CD14-positive monocyte (primary cell): ENCODE measurements at regions not wholly inside any gene's neighbourhood (a gene's known extent, or its start where the extent isn't known, plus 50 kb on each side); places are given as distances from the start of the nearest gene placed in this dataset.
"Not testable (repeated sequence)": the region's sequence is repeated elsewhere in the genome, so short reads cannot be mapped to it uniquely, and the experiment has no call there.

Source experiments
- DNase-seq, 3 donors: peaks; one replicate each; pipeline ENCODE4 v3.0.0-alpha.2; 2011 to 2022
- H2AFZ ChIP-seq: 2 replicates; pipeline ENCODE4 v1.6.0; 2012; ENCODE audit warnings: mild to moderate bottlenecking, low read depth, low read length, inconsistent platforms; ENCODE audit not compliant: insufficient read depth, poor library complexity, severe bottlenecking
- H3K27ac ChIP-seq, 2 donors: 1 replicate in 1 of 2; 2 replicates in 1 of 2; pipeline ENCODE4 v1.5.1; 2012 to 2013; ENCODE audit warnings: low read length in 2 of 2, control low read depth in 1 of 2, inconsistent platforms in 1 of 2, low read depth in 1 of 2, mild to moderate bottlenecking in 1 of 2
- H3K27me3 ChIP-seq, 2 donors: one replicate each; pipeline versions ENCODE4 v1.6.0 to v1.6.1; 2011 to 2013; ENCODE audit warnings: low read length in 2 of 2; ENCODE audit not compliant: control insufficient read depth in 2 of 2, insufficient read depth in 2 of 2
- H3K36me3 ChIP-seq, 2 donors: replicated peaks in 1 of 2; 1 replicate in 1 of 2; 2 replicates in 1 of 2; pipeline versions ENCODE4 v1.5.1 to v1.6.1; 2012 to 2013; ENCODE audit warnings: low read length in 2 of 2, control low read depth in 1 of 2, inconsistent platforms in 1 of 2, mild to moderate bottlenecking in 1 of 2; ENCODE audit not compliant: insufficient read depth in 2 of 2, control insufficient read depth in 1 of 2
- H3K4me1 ChIP-seq, 2 donors: 1 replicate in 1 of 2; 2 replicates in 1 of 2; pipeline versions ENCODE4 v1.5.1 to v1.6.1; 2012 to 2013; ENCODE audit warnings: low read length in 2 of 2, control low read depth in 1 of 2, inconsistent platforms in 1 of 2, mild to moderate bottlenecking in 1 of 2, moderate library complexity in 1 of 2; ENCODE audit not compliant: insufficient read depth in 2 of 2, control insufficient read depth in 1 of 2
- H3K4me2 ChIP-seq: replicated peaks from 2 replicates; pipeline ENCODE3; 2012; ENCODE audit warnings: low read length, moderate library complexity, mild to moderate bottlenecking; ENCODE audit not compliant: poor library complexity, severe bottlenecking; ENCODE audit errors: extremely low read depth
- H3K4me3 ChIP-seq, 3 experiments: fragments of 200-600 bp in 1 of 3; sonication (generic) in 1 of 3; replicated peaks in 1 of 3; 1 replicate in 2 of 3; 2 replicates in 1 of 3; pipeline ENCODE4 v1.5.1; 2011 to 2013; ENCODE audit warnings: low read length in 3 of 3, mild to moderate bottlenecking in 3 of 3, control low read depth in 2 of 3, low read depth in 2 of 3, inconsistent platforms in 1 of 3, moderate library complexity in 1 of 3
- H3K79me2 ChIP-seq: 2 replicates; pipeline ENCODE4 v1.6.0; 2012; ENCODE audit warnings: mild to moderate bottlenecking, control low read depth, inconsistent platforms, low read length, moderate library complexity; ENCODE audit not compliant: insufficient read depth
- H3K9ac ChIP-seq: 2 replicates; pipeline ENCODE4 v1.6.0; 2017; ENCODE audit warnings: low read length, mild to moderate bottlenecking; ENCODE audit not compliant: insufficient read depth, poor library complexity, severe bottlenecking
- H3K9me3 ChIP-seq, 2 donors: replicated peaks in 1 of 2; 1 replicate in 1 of 2; 2 replicates in 1 of 2; pipeline versions ENCODE4 v1.5.1 to v1.6.1; 2012 to 2013; ENCODE audit warnings: low read length in 2 of 2, control low read depth in 1 of 2; ENCODE audit not compliant: control insufficient read depth in 1 of 2, insufficient read depth in 1 of 2
- H4K20me1 ChIP-seq: 2 replicates; pipeline ENCODE4 v1.6.0; 2012; ENCODE audit warnings: mild to moderate bottlenecking, low read length, control low read depth, moderate library complexity; ENCODE audit not compliant: insufficient read depth
- H3K27ac Mint-ChIP-seq, 7 donors: one replicate each; pipeline ENCODE4 v1.8.0; 2020; ENCODE audit warnings: mild to moderate bottlenecking in 7 of 7, mixed read lengths in 7 of 7, moderate library complexity in 6 of 7, inconsistent platforms in 2 of 7
- H3K27me3 Mint-ChIP-seq, 3 donors: one replicate each; pipeline ENCODE4 v1.8.0; 2021 to 2022; ENCODE audit warnings: low read depth in 3 of 3, mild to moderate bottlenecking in 3 of 3, mixed read lengths in 3 of 3, moderate library complexity in 3 of 3, inconsistent platforms in 1 of 3
- H3K36me3 Mint-ChIP-seq, 2 donors: one replicate each; pipeline ENCODE4 v1.8.0; 2020; ENCODE audit warnings: mixed read lengths in 2 of 2, inconsistent platforms in 1 of 2, mild to moderate bottlenecking in 1 of 2
- H3K4me1 Mint-ChIP-seq: one replicate; pipeline ENCODE4 v1.8.0; 2020; ENCODE audit warnings: mild to moderate bottlenecking, mixed read lengths
- H3K4me3 Mint-ChIP-seq, 2 donors: one replicate each; pipeline ENCODE4 v1.8.0; 2020; ENCODE audit warnings: mild to moderate bottlenecking in 2 of 2, mixed read lengths in 2 of 2, moderate library complexity in 1 of 2
- H3K9me3 Mint-ChIP-seq, 7 donors: one replicate each; pipeline ENCODE4 v1.8.0; 2020 to 2022; ENCODE audit warnings: mixed read lengths in 7 of 7, mild to moderate bottlenecking in 6 of 7, moderate library complexity in 6 of 7, inconsistent platforms in 2 of 7
- WGBS: methylation state at CpG from one replicate; pipeline ENCODE4 v1.1.5; 2013; ENCODE audit warnings: missing lambda C conversion rate; ENCODE audit not compliant: insufficient coverage; 5-methylcytosine and 5-hydroxymethylcytosine counted together
- intact Hi-C, 2 donors: fragments of 100-400 bp; cut with micrococcal nuclease; formaldehyde crosslinking; loops; one replicate each; pipeline versions ENCODE4 v1.15.0 to v1.15.1; 2023
- TF ChIP-seq, protein P1 (sequence below): fragments of 200-600 bp; IDR thresholded peaks from one replicate; pipeline ENCODE4 v1.8.0; 2022; ENCODE audit warnings: antibody characterized with exemption, mild to moderate bottlenecking

DNA sequence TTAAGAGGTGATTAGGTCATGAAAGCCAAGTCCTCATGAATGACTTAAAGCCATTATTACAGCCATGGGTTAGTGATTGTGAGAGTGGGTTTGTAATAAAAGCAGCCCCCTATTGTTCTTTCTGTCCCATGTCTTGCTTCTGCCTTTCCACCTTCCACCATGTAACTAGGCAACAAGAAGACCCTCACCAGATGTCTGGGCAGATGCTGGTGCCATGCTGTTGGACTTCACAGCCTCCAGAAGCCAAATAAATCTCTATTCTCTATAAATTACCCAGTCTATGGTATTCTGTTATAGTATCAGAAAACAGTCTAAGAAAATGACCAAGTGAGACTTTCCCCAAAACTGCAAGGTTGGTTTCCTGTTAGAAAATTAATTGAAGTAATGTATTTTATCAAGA, 460.3 kb upstream of the ADARB2 start:
- Histone ChIP-seq H3K27me3 (no peaks in the 10 kb centered on the region), H3K9ac (no peak overlapping the region), H3K9me3 (peaks cover 11 to 18% of the 10 kb centered on the region in 2 donors), H3K4me1 (no peaks in the 10 kb centered on the region), H3K4me2 (no peak overlapping the region), H4K20me1 (no peaks in the 10 kb centered on the region), H3K27ac (no peak overlapping the region), H3K4me3 (no peak overlapping the region), H3K79me2 (no peaks in the 10 kb centered on the region), H3K36me3 (no peaks in the 10 kb centered on the region), H2AFZ (no peak overlapping the region)
- Mint-ChIP-seq H3K27me3 (peaks cover 0 to 2% (median 0%) of the 10 kb centered on the region in 3 donors), H3K4me3 (no peak overlapping the region), H3K36me3 (no peaks in the 10 kb centered on the region), H3K4me1 (no peaks in the 10 kb centered on the region), H3K9me3 (peaks cover 4 to 16% (median 6%) of the 10 kb centered on the region in 7 donors), H3K27ac (no peak overlapping the region)
- TF ChIP-seq, protein P1, sequence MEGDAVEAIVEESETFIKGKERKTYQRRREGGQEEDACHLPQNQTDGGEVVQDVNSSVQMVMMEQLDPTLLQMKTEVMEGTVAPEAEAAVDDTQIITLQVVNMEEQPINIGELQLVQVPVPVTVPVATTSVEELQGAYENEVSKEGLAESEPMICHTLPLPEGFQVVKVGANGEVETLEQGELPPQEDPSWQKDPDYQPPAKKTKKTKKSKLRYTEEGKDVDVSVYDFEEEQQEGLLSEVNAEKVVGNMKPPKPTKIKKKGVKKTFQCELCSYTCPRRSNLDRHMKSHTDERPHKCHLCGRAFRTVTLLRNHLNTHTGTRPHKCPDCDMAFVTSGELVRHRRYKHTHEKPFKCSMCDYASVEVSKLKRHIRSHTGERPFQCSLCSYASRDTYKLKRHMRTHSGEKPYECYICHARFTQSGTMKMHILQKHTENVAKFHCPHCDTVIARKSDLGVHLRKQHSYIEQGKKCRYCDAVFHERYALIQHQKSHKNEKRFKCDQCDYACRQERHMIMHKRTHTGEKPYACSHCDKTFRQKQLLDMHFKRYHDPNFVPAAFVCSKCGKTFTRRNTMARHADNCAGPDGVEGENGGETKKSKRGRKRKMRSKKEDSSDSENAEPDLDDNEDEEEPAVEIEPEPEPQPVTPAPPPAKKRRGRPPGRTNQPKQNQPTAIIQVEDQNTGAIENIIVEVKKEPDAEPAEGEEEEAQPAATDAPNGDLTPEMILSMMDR = no peak
- no peak for DNase-seq
- intact Hi-C loops = no loop called here

DNA sequence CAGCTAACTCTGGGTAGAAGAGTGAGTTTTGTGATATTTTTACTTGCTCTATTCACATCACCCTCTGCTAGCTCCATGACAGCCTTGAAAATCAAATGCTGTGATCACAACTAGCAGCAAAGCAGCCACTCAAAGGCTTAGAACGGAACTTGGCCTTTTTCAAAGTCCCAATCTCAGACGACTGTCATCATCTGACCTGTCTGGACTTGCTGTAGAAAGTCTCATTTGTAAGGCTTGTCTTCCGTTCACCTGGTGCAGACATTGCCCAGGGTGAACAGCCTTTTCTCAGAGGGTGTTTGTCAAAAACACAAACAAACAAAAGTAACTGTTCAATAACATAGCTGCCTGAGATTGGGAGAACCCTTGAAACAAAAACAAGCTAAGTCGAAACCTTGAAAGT, 458.9 kb upstream of the ADARB2 start:
- no peaks in the 10 kb centered on the region for H3K36me3 Mint-ChIP-seq

DNA sequence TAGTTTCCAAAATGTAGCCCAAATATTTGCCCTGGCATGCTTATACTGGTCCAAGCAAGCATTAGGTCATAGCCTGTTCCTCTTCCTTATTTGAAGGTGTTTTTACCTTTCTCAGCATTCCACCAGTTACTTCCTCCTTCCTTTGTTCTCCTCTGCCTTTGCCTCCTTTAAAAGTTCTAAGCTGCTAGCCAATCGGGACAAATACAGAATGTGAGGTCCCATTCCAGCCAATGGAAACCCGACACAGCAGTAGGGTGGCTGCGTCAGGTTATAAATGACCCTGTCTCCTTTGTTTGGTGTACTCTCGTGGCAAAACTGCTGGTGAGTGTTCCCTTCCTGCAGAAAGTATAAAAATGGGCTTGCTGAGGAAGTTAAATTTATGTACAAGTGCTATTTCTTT, 452.0 kb upstream of the ADARB2 start:
- H3K9me3 ChIP-seq = peaks cover 11 to 21% of the 10 kb centered on the region in 2 donors
- H3K27ac ChIP-seq, H3K9ac ChIP-seq, H3K4me3 Mint-ChIP-seq, H4K20me1 ChIP-seq, H3K79me2 ChIP-seq, H3K4me1 Mint-ChIP-seq, DNase-seq, H3K27me3 ChIP-seq, H2AFZ ChIP-seq, H3K27me3 Mint-ChIP-seq, H3K4me3 ChIP-seq, H3K36me3 ChIP-seq, H3K27ac Mint-ChIP-seq, H3K4me1 ChIP-seq, H3K36me3 Mint-ChIP-seq, intact Hi-C loops, H3K4me2 ChIP-seq: not testable (repeated sequence)
- H3K9me3 Mint-ChIP-seq = peaks cover 6 to 16% (median 10%) of the 10 kb centered on the region in 7 donors
- 95% methylated on average over 3 of the region's 4 CpGs for WGBS

More for the DNA sequence above, 458.9 kb upstream of the ADARB2 start:
- Histone ChIP-seq H4K20me1 (no peaks in the 10 kb centered on the region), H3K36me3 (no peaks in the 10 kb centered on the region), H3K9me3 (peaks cover 11 to 27% of the 10 kb centered on the region in 2 donors), H3K79me2 (no peaks in the 10 kb centered on the region), H3K4me2 (no peak overlapping the region), H3K9ac (no peak overlapping the region), H3K27me3 (no peaks in the 10 kb centered on the region), H3K4me1 (no peaks in the 10 kb centered on the region), H3K4me3 (no peak overlapping the region), H2AFZ (no peak overlapping the region), H3K27ac (no peak overlapping the region)
- H3K27me3 Mint-ChIP-seq = peaks cover 0 to 2% (median 0%) of the 10 kb centered on the region in 3 donors
- H3K9me3 Mint-ChIP-seq = peaks cover 6 to 25% (median 12%) of the 10 kb centered on the region in 7 donors
- no peaks in the 10 kb centered on the region for H3K4me1 Mint-ChIP-seq
- no peak overlapping the region for H3K27ac Mint-ChIP-seq
- TF ChIP-seq, protein P1 = no peak
- 83% methylated on average over 3 of the region's 4 CpGs for WGBS
- no peak overlapping the region for H3K4me3 Mint-ChIP-seq
- no peak for DNase-seq
- intact Hi-C loops = no loop called here
